Adrenal gland (tissue), 9 donors: ENCODE measurements at regions not wholly inside any gene's neighbourhood (a gene's known extent, or its start where the extent isn't known, plus 50 kb on each side); places are given as distances from the start of the nearest gene placed in this dataset.

ENCODE experiments used
- DNase-seq, 7 donors: peaks; one replicate each; pipeline ENCODE4 v3.0.0-alpha.2; 2019 to 2020
- H3K27ac ChIP-seq, 5 donors: fragments of 200-600 bp; sonication (generic) in 4 of 5; 1 replicate in 3 of 5; 2 replicates in 2 of 5; pipeline versions ENCODE4 v1.5.1 to v1.8.0; 2016 to 2020; ENCODE audit warnings: mild to moderate bottlenecking in 1 of 5
- H3K27me3 ChIP-seq: fragments of 200-600 bp; 2 replicates; pipeline ENCODE4 v1.8.0; 2021
- H3K36me3 ChIP-seq, 2 donors: fragments of 200-600 bp; replicated peaks in 1 of 2; 1 replicate in 1 of 2; 2 replicates in 1 of 2; pipeline versions ENCODE4 v1.5.1 to v1.8.0; 2018 to 2022
- H3K4me1 ChIP-seq, 2 donors: fragments of 200-600 bp; replicated peaks in 1 of 2; 1 replicate in 1 of 2; 2 replicates in 1 of 2; pipeline versions ENCODE4 v1.5.1 to v1.8.0; 2018 to 2021
- H3K4me3 ChIP-seq, 4 donors: fragments of 200-600 bp; sonication (generic) in 3 of 4; one replicate each; pipeline ENCODE4 v1.5.1; 2016 to 2018
- H3K9me3 ChIP-seq, 3 donors: fragments of 200-600 bp; sonication (generic) in 1 of 3; replicated peaks in 1 of 3; 1 replicate in 2 of 3; 2 replicates in 1 of 3; pipeline versions ENCODE4 v1.5.1 to v1.8.0; 2016 to 2021
- POLR2A ChIP-seq, 2 donors: fragments of 450-650 bp; IDR thresholded peaks; one replicate each; pipeline ENCODE4 v1.6.1; 2017; ENCODE audit warnings: antibody characterized with exemption in 2 of 2, mild to moderate bottlenecking in 2 of 2, moderate library complexity in 1 of 2
- WGBS, 4 donors: extraction: QIAGEN DNeasy Blood & Tissue Kit in 2 of 4; methylation state at CpG; one replicate each; pipeline versions ENCODE4 v1.1.5 to v1.1.7; 2013 to 2017; 5-methylcytosine and 5-hydroxymethylcytosine counted together
- intact Hi-C, 2 donors: fragments of 100-400 bp; cut with DNase I; formaldehyde crosslinking; loops; one replicate each; pipeline versions ENCODE4 v1.14.1 to v1.15.0; 2022 to 2023
- TF ChIP-seq, protein P1 (sequence below), 6 experiments: fragments of 450-650 bp in 4 of 6; fragments of 200-600 bp in 2 of 6; sonication (generic) in 1 of 6; IDR thresholded peaks; 1 replicate in 5 of 6; 2 replicates in 1 of 6; pipeline versions ENCODE4 v1.5.1 to v1.8.0; 2016 to 2021; ENCODE audit warnings: antibody characterized with exemption in 6 of 6, mild to moderate bottlenecking in 2 of 6, moderate library complexity in 1 of 6
- donor health status: healthy with polysubstance abuse.
- donor health status: Bipolar disorder and iron deficiency.
- donor health status: DM: yes; HTN: yes; CAD: no.
- donor health status: DM: no; HTN: no; CAD: no.
- donor health status: DM: no; HTN: no; CAD: no.

GRCh38 chr16:65384441-65384840, 262.6 kb upstream of the CDH11 start:
- TF ChIP-seq, protein P1, sequence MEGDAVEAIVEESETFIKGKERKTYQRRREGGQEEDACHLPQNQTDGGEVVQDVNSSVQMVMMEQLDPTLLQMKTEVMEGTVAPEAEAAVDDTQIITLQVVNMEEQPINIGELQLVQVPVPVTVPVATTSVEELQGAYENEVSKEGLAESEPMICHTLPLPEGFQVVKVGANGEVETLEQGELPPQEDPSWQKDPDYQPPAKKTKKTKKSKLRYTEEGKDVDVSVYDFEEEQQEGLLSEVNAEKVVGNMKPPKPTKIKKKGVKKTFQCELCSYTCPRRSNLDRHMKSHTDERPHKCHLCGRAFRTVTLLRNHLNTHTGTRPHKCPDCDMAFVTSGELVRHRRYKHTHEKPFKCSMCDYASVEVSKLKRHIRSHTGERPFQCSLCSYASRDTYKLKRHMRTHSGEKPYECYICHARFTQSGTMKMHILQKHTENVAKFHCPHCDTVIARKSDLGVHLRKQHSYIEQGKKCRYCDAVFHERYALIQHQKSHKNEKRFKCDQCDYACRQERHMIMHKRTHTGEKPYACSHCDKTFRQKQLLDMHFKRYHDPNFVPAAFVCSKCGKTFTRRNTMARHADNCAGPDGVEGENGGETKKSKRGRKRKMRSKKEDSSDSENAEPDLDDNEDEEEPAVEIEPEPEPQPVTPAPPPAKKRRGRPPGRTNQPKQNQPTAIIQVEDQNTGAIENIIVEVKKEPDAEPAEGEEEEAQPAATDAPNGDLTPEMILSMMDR (IDR thresholded peaks at IDR 0.05) = no peak
- no peak for TF ChIP-seq POLR2A (IDR thresholded peaks at IDR 0.05)
- intact Hi-C loops = no loop called here
- WGBS, 4 donors = 18 to 31% (median 23%) methylated on average over 1 of the region's 1 CpG
- Histone ChIP-seq H3K36me3 (no peaks in the 10 kb centered on the region), H3K4me1 (no peaks in the 10 kb centered on the region), H3K4me3 (no peak overlapping the region), H3K27me3 (no peaks in the 10 kb centered on the region), H3K27ac (no peak overlapping the region), H3K9me3 (peaks cover 0 to 4% (median 0%) of the 10 kb centered on the region in 3 donors)
- no peak for DNase-seq

DNA sequence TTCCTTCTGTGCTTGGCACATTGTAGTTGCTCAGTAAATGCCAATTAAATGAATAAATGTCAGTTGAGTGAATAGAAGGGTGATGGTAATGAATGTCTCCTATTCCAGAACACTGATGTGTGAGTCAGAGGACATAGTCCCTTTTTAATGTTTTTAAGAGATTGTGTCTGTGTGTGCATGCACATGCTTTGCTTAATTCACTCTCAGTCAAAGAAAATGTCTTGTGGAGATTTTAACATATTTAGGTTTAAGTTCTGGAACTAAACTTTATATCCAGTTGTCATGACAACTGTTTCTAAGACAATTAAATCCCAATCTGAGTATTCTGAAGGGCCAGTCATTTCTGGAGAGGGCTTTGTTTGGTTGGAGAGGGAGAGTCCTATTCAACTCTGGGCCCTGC, 255.3 kb upstream of the CDH11 start:
- H3K4me3 ChIP-seq = no peak overlapping the region
- H3K4me1 ChIP-seq = no peaks in the 10 kb centered on the region
- no peak overlapping the region for H3K27ac ChIP-seq
- no peaks in the 10 kb centered on the region for H3K27me3 ChIP-seq
- H3K36me3 ChIP-seq = no peaks in the 10 kb centered on the region
- H3K9me3 ChIP-seq = no peaks in the 10 kb centered on the region
- TF ChIP-seq, protein P1 (IDR thresholded peaks at IDR 0.05) = no peak
- no peak for TF ChIP-seq POLR2A (IDR thresholded peaks at IDR 0.05)
- no peak for DNase-seq
- intact Hi-C loops = no loop called here

DNA sequence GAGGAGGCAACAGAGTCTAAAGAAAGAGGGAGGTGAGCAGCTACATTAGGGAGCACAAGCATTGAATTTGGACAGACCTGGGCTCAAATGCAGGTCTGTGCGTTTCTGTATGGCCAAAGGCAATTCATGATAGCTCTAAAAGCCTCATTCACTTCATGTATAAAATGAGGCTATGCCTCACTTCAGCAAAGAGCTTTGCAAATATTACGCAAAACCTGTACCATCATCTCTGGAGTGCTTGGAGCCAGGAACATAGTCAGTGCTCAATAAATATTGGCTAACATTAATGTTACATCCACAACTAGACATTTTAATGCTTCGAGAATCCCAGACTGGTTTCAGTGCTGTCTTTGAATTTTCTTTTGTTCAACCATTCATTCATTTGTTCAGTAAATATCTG, 254.7 kb upstream of the CDH11 start:
- H3K9me3 ChIP-seq = no peaks in the 10 kb centered on the region
- no peak for DNase-seq
- H3K36me3 ChIP-seq = no peaks in the 10 kb centered on the region
- intact Hi-C loops = no loop called here
- H3K27me3 ChIP-seq = no peaks in the 10 kb centered on the region
- H3K4me1 ChIP-seq = no peaks in the 10 kb centered on the region
- 87 to 100% (median 92%) methylated on average over 3 of the region's 3 CpGs for WGBS, 4 donors
- TF ChIP-seq POLR2A (IDR thresholded peaks at IDR 0.05) = no peak
- TF ChIP-seq, protein P1 (IDR thresholded peaks at IDR 0.05) = no peak
- H3K27ac ChIP-seq = no peak overlapping the region
- H3K4me3 ChIP-seq = no peak overlapping the region

DNA sequence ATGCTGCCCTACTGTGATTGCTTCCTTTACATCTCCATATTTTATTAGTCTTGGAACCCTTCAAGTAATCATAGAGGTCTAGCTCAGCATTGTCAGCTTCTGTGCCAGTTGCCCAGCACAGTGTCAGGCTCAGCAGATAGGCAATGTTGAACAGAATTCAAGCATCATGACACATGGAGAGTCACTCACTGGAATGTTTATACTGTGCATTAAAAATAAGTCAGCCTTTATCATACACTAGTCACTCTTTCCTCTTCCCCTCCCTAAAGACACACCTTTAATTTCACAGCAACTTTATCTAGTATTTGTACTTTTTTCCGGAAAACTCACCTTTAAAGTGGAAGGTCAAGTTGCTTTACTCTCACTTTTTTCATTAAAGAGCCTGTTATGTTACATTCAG, 253.8 kb upstream of the CDH11 start:
- Histone ChIP-seq H3K4me3 (no peak overlapping the region), H3K4me1 (no peaks in the 10 kb centered on the region), H3K27me3 (no peaks in the 10 kb centered on the region), H3K36me3 (no peaks in the 10 kb centered on the region), H3K9me3 (no peaks in the 10 kb centered on the region), H3K27ac (no peak overlapping the region)
- TF ChIP-seq, protein P1 (IDR thresholded peaks at IDR 0.05) = no peak
- no peak for TF ChIP-seq POLR2A (IDR thresholded peaks at IDR 0.05)
- no peak for DNase-seq
- intact Hi-C loops = no loop called here
- 73 to 83% (median 75%) methylated on average over 1 of the region's 1 CpG for WGBS, 4 donors
